ENCODE measurements at regions not wholly inside any gene's neighbourhood (a gene's known extent, or its start where the extent isn't known, plus 50 kb on each side); places are given as distances from the start of the nearest gene placed in this dataset.

- peak overlapping the region; percentile 12 for H3K9ac ChIP-seq (ENCODE audit: low read depth, low read length, poor library complexity, severe bottlenecking)
- H3K9me3 ChIP-seq (ENCODE audit: insufficient read depth, low read depth, low read length): no peaks in the 10 kb centered on the region
- 0 out of 2 replicates have a peak, but pooled peaks cover 4% of the 10 kb centered on the region for H3F3A ChIP-seq (ENCODE audit: low read depth)
- H3K4me1 ChIP-seq (ENCODE audit: insufficient read depth, low read length, poor library complexity, severe bottlenecking): peaks cover 59% of the 10 kb centered on the region
- H3K9me2 ChIP-seq (replicated peaks; ENCODE audit: low read depth, low read length): no peaks in the 10 kb centered on the region
- no peaks in the 10 kb centered on the region for H3K79me2 ChIP-seq (ENCODE audit: insufficient read depth, low read length)
- H2AFZ ChIP-seq (ENCODE audit: low read length): no peak overlapping the region
- peak overlapping the region; percentile 1 for H3K4me3 ChIP-seq (ENCODE audit: low read length, poor library complexity, severe bottlenecking)
- H3K27me3 ChIP-seq (ENCODE audit: insufficient read depth, low read length, poor library complexity, severe bottlenecking): no peaks in the 10 kb centered on the region
- H3K4me2 ChIP-seq (ENCODE audit: low read depth, low read length, poor library complexity, severe bottlenecking): peak overlapping the region; percentile 33
- H3K36me3 ChIP-seq (ENCODE audit: insufficient read depth, low read length): no peaks in the 10 kb centered on the region
- TF ChIP-seq EZH2phosphoT487 (IDR thresholded peaks at IDR 0.05; ENCODE audit: borderline replicate concordance) (no peak), CTCF (conservative IDR thresholded peaks at IDR 0.05; ENCODE audit: low read length) (no peak)
- no peaks in the 10 kb centered on the region for H4K20me1 ChIP-seq (ENCODE audit: insufficient read depth, low read length, poor library complexity, severe bottlenecking)
Measured at GRCh38 chr3:177426878-177427495, 229.7 kb upstream of the TBL1XR1 start.

DNA sequence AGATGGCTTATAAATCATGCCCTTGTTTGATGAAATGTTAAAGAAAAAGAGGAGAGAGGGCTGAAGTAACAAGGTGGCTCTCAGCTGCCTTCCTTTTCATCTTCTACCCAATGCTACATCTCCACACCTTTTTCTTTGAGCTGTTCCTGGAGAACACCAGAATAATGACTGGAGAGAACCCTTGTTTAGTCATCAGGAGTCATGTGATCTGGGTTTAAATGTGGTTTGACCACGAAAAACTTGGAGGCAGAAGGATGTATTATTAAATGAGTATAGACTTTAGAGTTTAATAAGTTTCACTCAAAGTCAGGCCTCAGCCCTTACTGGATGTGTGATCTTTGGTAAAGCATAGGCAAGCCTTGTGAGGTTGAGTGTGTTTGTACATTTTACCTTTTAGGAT, 230.3 kb upstream of the TBL1XR1 start:
- Histone ChIP-seq H3K4me1 (ENCODE audit: insufficient read depth, low read length, poor library complexity, severe bottlenecking) (peaks cover 55% of the 10 kb centered on the region), H2AFZ (ENCODE audit: low read length) (no peak overlapping the region), H3K9ac (ENCODE audit: low read depth, low read length, poor library complexity, severe bottlenecking) (peak overlapping the region; percentile 12), H3K9me2 (replicated peaks; ENCODE audit: low read depth, low read length) (no peaks in the 10 kb centered on the region), H3K79me2 (ENCODE audit: insufficient read depth, low read length) (no peaks in the 10 kb centered on the region), H3K27me3 (ENCODE audit: insufficient read depth, low read length, poor library complexity, severe bottlenecking) (no peaks in the 10 kb centered on the region), H3K9me3 (ENCODE audit: insufficient read depth, low read depth, low read length) (no peaks in the 10 kb centered on the region), H3K36me3 (ENCODE audit: insufficient read depth, low read length) (no peaks in the 10 kb centered on the region), H3F3A (ENCODE audit: low read depth) (0 out of 2 replicates have a peak, but pooled peaks cover 4% of the 10 kb centered on the region), H4K20me1 (ENCODE audit: insufficient read depth, low read length, poor library complexity, severe bottlenecking) (no peaks in the 10 kb centered on the region), H3K4me2 (ENCODE audit: low read depth, low read length, poor library complexity, severe bottlenecking) (peak overlapping the region; percentile 33), H3K4me3 (ENCODE audit: low read length, poor library complexity, severe bottlenecking) (peak overlapping the region; percentile 1)
- no peak for TF ChIP-seq EZH2phosphoT487 (IDR thresholded peaks at IDR 0.05; ENCODE audit: borderline replicate concordance)
- TF ChIP-seq CTCF (conservative IDR thresholded peaks at IDR 0.05; ENCODE audit: low read length): no peak

GRCh38 chr3:177429079-177429478, 231.8 kb upstream of the TBL1XR1 start:
- H3K9me3 ChIP-seq (ENCODE audit: insufficient read depth, low read depth, low read length): no peaks in the 10 kb centered on the region
- no peaks in the 10 kb centered on the region for H4K20me1 ChIP-seq (ENCODE audit: insufficient read depth, low read length, poor library complexity, severe bottlenecking)
- TF ChIP-seq EZH2phosphoT487 (IDR thresholded peaks at IDR 0.05; ENCODE audit: borderline replicate concordance) (no peak), CTCF (conservative IDR thresholded peaks at IDR 0.05; ENCODE audit: low read length) (no peak)
- no peaks in the 10 kb centered on the region for H3K79me2 ChIP-seq (ENCODE audit: insufficient read depth, low read length)
- H3K36me3 ChIP-seq (ENCODE audit: insufficient read depth, low read length): no peaks in the 10 kb centered on the region
- H3F3A ChIP-seq (ENCODE audit: low read depth): 0 out of 2 replicates have a peak, but pooled peaks cover 4% of the 10 kb centered on the region
- no peak overlapping the region for H3K4me2 ChIP-seq (ENCODE audit: low read depth, low read length, poor library complexity, severe bottlenecking)
- no peaks in the 10 kb centered on the region for H3K27me3 ChIP-seq (ENCODE audit: insufficient read depth, low read length, poor library complexity, severe bottlenecking)
- H3K4me1 ChIP-seq (ENCODE audit: insufficient read depth, low read length, poor library complexity, severe bottlenecking): peaks cover 43% of the 10 kb centered on the region
- H3K9me2 ChIP-seq (replicated peaks; ENCODE audit: low read depth, low read length): no peaks in the 10 kb centered on the region
- H2AFZ ChIP-seq (ENCODE audit: low read length): no peak overlapping the region
- H3K4me3 ChIP-seq (ENCODE audit: low read length, poor library complexity, severe bottlenecking): no peak overlapping the region
- H3K9ac ChIP-seq (ENCODE audit: low read depth, low read length, poor library complexity, severe bottlenecking): no peak overlapping the region

Measured in Loucy (cell line).